H9 (cell line): ENCODE measurements at regions not wholly inside any gene's neighbourhood (a gene's known extent, or its start where the extent isn't known, plus 50 kb on each side); places are given as distances from the start of the nearest gene placed in this dataset.

Experiments
- DNase-seq: peaks from one replicate; pipeline ENCODE4 v3.0.0-alpha.2; 2017
- H2AFZ ChIP-seq: one replicate; pipeline ENCODE4 v1.6.1; 2013; ENCODE audit warnings: mild to moderate bottlenecking, low read length, control low read depth, moderate library complexity
- H2AK5ac ChIP-seq: 2 replicates; pipeline ENCODE4 v1.6.1; 2013; ENCODE audit warnings: low read length, control low read depth, mixed read lengths; ENCODE audit not compliant: insufficient read length
- H2BK120ac ChIP-seq: one replicate; pipeline ENCODE4 v1.6.1; 2013; ENCODE audit warnings: low read depth, mild to moderate bottlenecking, low read length, control low read depth, inconsistent platforms; ENCODE audit not compliant: poor library complexity, severe bottlenecking
- H2BK12ac ChIP-seq: 2 replicates; pipeline ENCODE4 v1.6.1; 2013; ENCODE audit warnings: low read length, control low read depth, mixed read lengths, low read depth; ENCODE audit not compliant: insufficient read length
- H2BK15ac ChIP-seq: 2 replicates; pipeline ENCODE4 v1.6.1; 2013; ENCODE audit warnings: low read depth, low read length, control low read depth
- H2BK20ac ChIP-seq: one replicate; pipeline ENCODE4 v1.6.1; 2013; ENCODE audit warnings: low read depth, mild to moderate bottlenecking, low read length, control low read depth, inconsistent platforms; ENCODE audit not compliant: poor library complexity, severe bottlenecking
- H2BK5ac ChIP-seq: 2 replicates; pipeline ENCODE4 v1.6.1; 2013; ENCODE audit warnings: low read length, control low read depth, mixed read lengths; ENCODE audit not compliant: insufficient read length
- H3K14ac ChIP-seq: 2 replicates; pipeline ENCODE4 v1.6.1; 2013; ENCODE audit warnings: low read length, control low read depth; ENCODE audit not compliant: insufficient read depth
- H3K18ac ChIP-seq: 2 replicates; pipeline ENCODE4 v1.6.1; 2013; ENCODE audit warnings: low read depth, mild to moderate bottlenecking, mixed read lengths, low read length, control low read depth; ENCODE audit not compliant: insufficient read length
- H3K23ac ChIP-seq: 2 replicates; pipeline ENCODE4 v1.6.1; 2013; ENCODE audit warnings: low read length, control low read depth, mixed read lengths, low read depth; ENCODE audit not compliant: insufficient read length
- H3K23me2 ChIP-seq: 2 replicates; pipeline ENCODE4 v1.6.1; 2013; ENCODE audit warnings: low read depth, mild to moderate bottlenecking, mixed read lengths, low read length, control low read depth; ENCODE audit not compliant: insufficient read length, poor library complexity, severe bottlenecking
- H3K27ac ChIP-seq: 2 replicates; pipeline ENCODE4 v1.5.1; 2013; ENCODE audit warnings: low read length, control low read depth, mixed read lengths, low read depth; ENCODE audit not compliant: insufficient read length
- H3K27me3 ChIP-seq: 2 replicates; pipeline ENCODE4 v1.6.1; 2013; ENCODE audit warnings: low read length, control low read depth, inconsistent platforms; ENCODE audit not compliant: insufficient read depth
- H3K4ac ChIP-seq: 2 replicates; pipeline ENCODE4 v1.6.1; 2013; ENCODE audit warnings: low read depth, mild to moderate bottlenecking, control low read depth, inconsistent platforms, low read length, moderate library complexity
- H3K4me1 ChIP-seq: 2 replicates; pipeline ENCODE4 v1.6.1; 2013; ENCODE audit warnings: low read length, control low read depth, inconsistent platforms; ENCODE audit not compliant: insufficient read depth
- H3K4me2 ChIP-seq: 2 replicates; pipeline ENCODE4 v1.6.1; 2013; ENCODE audit warnings: low read length, control low read depth, mixed read lengths; ENCODE audit not compliant: insufficient read length, insufficient read depth
- H3K56ac ChIP-seq: 2 replicates; pipeline ENCODE4 v1.6.1; 2013; ENCODE audit warnings: low read depth, mild to moderate bottlenecking, mixed read lengths, low read length, control low read depth; ENCODE audit not compliant: insufficient read length
- H3K79me1 ChIP-seq: 2 replicates; pipeline ENCODE4 v1.6.1; 2013; ENCODE audit warnings: low read depth, mild to moderate bottlenecking, moderate library complexity, low read length, control low read depth, inconsistent platforms; ENCODE audit not compliant: insufficient read depth, poor library complexity, severe bottlenecking
- H3K79me2 ChIP-seq: 2 replicates; pipeline ENCODE4 v1.6.1; 2013; ENCODE audit warnings: low read length, control low read depth, inconsistent platforms; ENCODE audit not compliant: insufficient read depth
- H3K9ac ChIP-seq: 2 replicates; pipeline ENCODE4 v1.6.1; 2013; ENCODE audit warnings: low read length, control low read depth, mixed read lengths; ENCODE audit not compliant: insufficient read length; ENCODE audit errors: extremely low read depth
- H3K9me3 ChIP-seq: one replicate; pipeline ENCODE4 v1.6.1; 2013; ENCODE audit warnings: low read depth, low read length, inconsistent platforms; ENCODE audit not compliant: control insufficient read depth
- H3T11ph ChIP-seq: one replicate; pipeline ENCODE4 v1.6.1; 2013; ENCODE audit warnings: mild to moderate bottlenecking, low read length, control low read depth, inconsistent platforms
- H4K20me1 ChIP-seq: one replicate; pipeline ENCODE4 v1.6.1; 2013; ENCODE audit not compliant: control insufficient read depth, insufficient read length, insufficient read depth
- H4K5ac ChIP-seq: 2 replicates; pipeline ENCODE4 v1.6.1; 2013; ENCODE audit warnings: low read depth, mild to moderate bottlenecking, mixed read lengths, low read length, control low read depth; ENCODE audit not compliant: insufficient read length
- H4K8ac ChIP-seq: replicated peaks from 2 replicates; pipeline ENCODE4 v1.6.1; 2013; ENCODE audit warnings: low read length, control low read depth, mixed read lengths, low read depth; ENCODE audit not compliant: insufficient read length
- H4K91ac ChIP-seq: 2 replicates; pipeline ENCODE4 v1.6.1; 2013; ENCODE audit warnings: low read depth, mild to moderate bottlenecking, moderate library complexity, mixed read lengths, low read length, control low read depth; ENCODE audit not compliant: insufficient read length
- H3K27ac Mint-ChIP-seq, 3 experiments: 2 replicates in 2 of 3; 3 replicates in 1 of 3; pipeline ENCODE4 v1.8.0; 2020 to 2021; ENCODE audit warnings: mixed read lengths in 3 of 3, mild to moderate bottlenecking in 1 of 3, moderate library complexity in 1 of 3
- H3K27me3 Mint-ChIP-seq: 2 replicates; pipeline ENCODE4 v1.8.0; 2021; ENCODE audit warnings: low read depth, mild to moderate bottlenecking, moderate library complexity, mixed read lengths
- H3K36me3 Mint-ChIP-seq, 3 experiments: 2 replicates in 2 of 3; 3 replicates in 1 of 3; pipeline ENCODE4 v1.8.0; 2020 to 2021; ENCODE audit warnings: low read depth in 3 of 3, mixed read lengths in 3 of 3; ENCODE audit not compliant: insufficient read depth in 1 of 3
- H3K4me1 Mint-ChIP-seq, 2 experiments: 2 replicates each; pipeline ENCODE4 v1.8.0; 2020; ENCODE audit warnings: mixed read lengths in 2 of 2
- H3K4me3 Mint-ChIP-seq, 2 experiments: 2 replicates in 1 of 2; 3 replicates in 1 of 2; pipeline ENCODE4 v1.8.0; 2020 to 2021; ENCODE audit warnings: mild to moderate bottlenecking in 2 of 2, mixed read lengths in 2 of 2, moderate library complexity in 1 of 2
- H3K9me3 Mint-ChIP-seq, 2 experiments: 2 replicates in 1 of 2; 3 replicates in 1 of 2; pipeline ENCODE4 v1.8.0; 2020; ENCODE audit warnings: mild to moderate bottlenecking in 2 of 2, mixed read lengths in 2 of 2, moderate library complexity in 1 of 2
- WGBS: extraction: QIAGEN DNeasy Blood & Tissue Kit; methylation state at CpG from one replicate; pipeline ENCODE4 v1.1.7; 2013; ENCODE audit warnings: missing lambda C conversion rate, low lambda C conversion rate, mixed read lengths; ENCODE audit not compliant: insufficient read length; ENCODE audit errors: extremely low coverage; 5-methylcytosine and 5-hydroxymethylcytosine counted together
- TF ChIP-seq, protein P1 (sequence below): fragments of 200-600 bp; sonication (generic); conservative IDR thresholded peaks from 3 replicates; pipeline ENCODE4 v1.8.0; 2021; ENCODE audit warnings: antibody characterized with exemption, mild to moderate bottlenecking

DNA sequence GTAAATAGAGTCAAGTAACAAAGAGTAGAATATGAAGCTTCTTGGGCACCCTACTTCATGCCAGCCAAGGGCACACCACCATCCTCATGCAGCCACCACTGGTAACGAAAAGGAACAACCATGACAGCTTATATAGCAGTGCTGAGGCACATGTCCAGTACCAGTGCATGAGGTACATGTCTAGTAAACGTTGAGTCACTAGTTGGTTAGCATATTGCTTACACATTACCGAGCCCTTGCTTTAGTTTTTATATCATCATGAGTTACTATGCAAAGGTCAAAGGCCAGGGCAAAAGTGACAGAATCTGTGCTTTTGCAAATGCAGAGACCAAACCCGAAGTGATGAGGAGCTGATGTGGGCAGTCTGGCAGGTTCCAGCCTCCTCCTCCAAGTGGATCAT lies 147.1 kb upstream of the MAP1B start:
- Mint-ChIP-seq H3K27ac (no peak overlapping the region), H3K36me3 (peaks cover 0 to 2% (median 0%) of the 10 kb centered on the region in 3 experiments; a peak in 1 of 7 replicates), H3K4me3 (no peak overlapping the region), H3K27me3 (peaks cover 1% of the 10 kb centered on the region; the same call in 1 of the 2 replicates), H3K9me3 (no peaks in the 10 kb centered on the region; a peak in 1 of 5 replicates), H3K4me1 (peaks cover 19 to 25% of the 10 kb centered on the region in 2 experiments)
- TF ChIP-seq, protein P1, sequence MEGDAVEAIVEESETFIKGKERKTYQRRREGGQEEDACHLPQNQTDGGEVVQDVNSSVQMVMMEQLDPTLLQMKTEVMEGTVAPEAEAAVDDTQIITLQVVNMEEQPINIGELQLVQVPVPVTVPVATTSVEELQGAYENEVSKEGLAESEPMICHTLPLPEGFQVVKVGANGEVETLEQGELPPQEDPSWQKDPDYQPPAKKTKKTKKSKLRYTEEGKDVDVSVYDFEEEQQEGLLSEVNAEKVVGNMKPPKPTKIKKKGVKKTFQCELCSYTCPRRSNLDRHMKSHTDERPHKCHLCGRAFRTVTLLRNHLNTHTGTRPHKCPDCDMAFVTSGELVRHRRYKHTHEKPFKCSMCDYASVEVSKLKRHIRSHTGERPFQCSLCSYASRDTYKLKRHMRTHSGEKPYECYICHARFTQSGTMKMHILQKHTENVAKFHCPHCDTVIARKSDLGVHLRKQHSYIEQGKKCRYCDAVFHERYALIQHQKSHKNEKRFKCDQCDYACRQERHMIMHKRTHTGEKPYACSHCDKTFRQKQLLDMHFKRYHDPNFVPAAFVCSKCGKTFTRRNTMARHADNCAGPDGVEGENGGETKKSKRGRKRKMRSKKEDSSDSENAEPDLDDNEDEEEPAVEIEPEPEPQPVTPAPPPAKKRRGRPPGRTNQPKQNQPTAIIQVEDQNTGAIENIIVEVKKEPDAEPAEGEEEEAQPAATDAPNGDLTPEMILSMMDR = no peak
- H3K4me2 ChIP-seq = no peak overlapping the region
- WGBS = no CpG with 5 or more reads among the region's 4 CpGs
- no peak overlapping the region for H3K56ac ChIP-seq
- no peak overlapping the region for H2BK120ac ChIP-seq
- H3K9me3 ChIP-seq = no peaks in the 10 kb centered on the region
- H3K79me2 ChIP-seq = no peaks in the 10 kb centered on the region
- no peak overlapping the region for H4K5ac ChIP-seq
- no peaks in the 10 kb centered on the region for H3K23me2 ChIP-seq
- H3K23ac ChIP-seq = no peak overlapping the region
- no peak overlapping the region for H2AK5ac ChIP-seq
- H4K20me1 ChIP-seq = no peaks in the 10 kb centered on the region
- no peak overlapping the region for H2BK20ac ChIP-seq
- H3K79me1 ChIP-seq = no peaks in the 10 kb centered on the region
- no peak for DNase-seq
- H2AFZ ChIP-seq = no peak overlapping the region
- no peak overlapping the region for H3K9ac ChIP-seq
- H2BK15ac ChIP-seq = no peak overlapping the region
- H3K4me1 ChIP-seq = peaks cover 2% of the 10 kb centered on the region; the same call in 1 of the 2 replicates
- H3T11ph ChIP-seq = no peak overlapping the region
- H3K27ac ChIP-seq = no peak overlapping the region
- H4K91ac ChIP-seq = no peak overlapping the region
- H3K4ac ChIP-seq = no peak overlapping the region
- no peak overlapping the region for H4K8ac ChIP-seq
- H3K18ac ChIP-seq = no peak overlapping the region
- no peak overlapping the region for H3K14ac ChIP-seq
- no peak overlapping the region for H2BK5ac ChIP-seq
- no peak overlapping the region for H2BK12ac ChIP-seq
- H3K27me3 ChIP-seq = no peaks in the 10 kb centered on the region
